ENCODE measurements at regions not wholly inside any gene's neighbourhood (a gene's known extent, or its start where the extent isn't known, plus 50 kb on each side); places are given as distances from the start of the nearest gene placed in this dataset.

GRCh38 chr16:72282362-72282761, 110.4 kb upstream of the PMFBP1 start (continued):
- no peak for TF ChIP-seq CHD7 (IDR thresholded peaks at IDR 0.05; ENCODE audit: insufficient replicate concordance, low read length)
